ENCODE measurements at regions not wholly inside any gene's neighbourhood (a gene's known extent, or its start where the extent isn't known, plus 50 kb on each side); places are given as distances from the start of the nearest gene placed in this dataset.

DNA sequence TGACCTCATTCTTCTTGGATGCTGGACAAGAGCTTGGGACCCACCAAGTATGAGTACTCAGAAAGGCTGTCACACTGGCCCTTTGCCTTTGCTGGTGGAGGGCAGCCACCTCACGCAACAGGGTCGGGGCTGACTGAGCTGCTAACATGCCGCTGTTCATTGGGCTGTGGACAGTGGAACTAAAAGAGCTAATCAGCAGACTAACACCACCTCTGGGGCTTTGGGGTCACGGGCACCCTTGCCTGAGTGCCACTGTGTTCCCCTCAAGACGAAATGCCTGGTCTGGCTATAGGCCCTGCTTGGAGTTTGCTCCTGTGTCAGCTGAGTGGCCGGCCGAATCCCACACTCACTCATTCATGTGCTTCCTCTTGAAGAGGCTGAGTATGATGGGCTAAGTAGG, 559.6 kb downstream of the SPRY1 start:
- no peak overlapping the region for H3K27ac ChIP-seq
- TF ChIP-seq, protein P1, sequence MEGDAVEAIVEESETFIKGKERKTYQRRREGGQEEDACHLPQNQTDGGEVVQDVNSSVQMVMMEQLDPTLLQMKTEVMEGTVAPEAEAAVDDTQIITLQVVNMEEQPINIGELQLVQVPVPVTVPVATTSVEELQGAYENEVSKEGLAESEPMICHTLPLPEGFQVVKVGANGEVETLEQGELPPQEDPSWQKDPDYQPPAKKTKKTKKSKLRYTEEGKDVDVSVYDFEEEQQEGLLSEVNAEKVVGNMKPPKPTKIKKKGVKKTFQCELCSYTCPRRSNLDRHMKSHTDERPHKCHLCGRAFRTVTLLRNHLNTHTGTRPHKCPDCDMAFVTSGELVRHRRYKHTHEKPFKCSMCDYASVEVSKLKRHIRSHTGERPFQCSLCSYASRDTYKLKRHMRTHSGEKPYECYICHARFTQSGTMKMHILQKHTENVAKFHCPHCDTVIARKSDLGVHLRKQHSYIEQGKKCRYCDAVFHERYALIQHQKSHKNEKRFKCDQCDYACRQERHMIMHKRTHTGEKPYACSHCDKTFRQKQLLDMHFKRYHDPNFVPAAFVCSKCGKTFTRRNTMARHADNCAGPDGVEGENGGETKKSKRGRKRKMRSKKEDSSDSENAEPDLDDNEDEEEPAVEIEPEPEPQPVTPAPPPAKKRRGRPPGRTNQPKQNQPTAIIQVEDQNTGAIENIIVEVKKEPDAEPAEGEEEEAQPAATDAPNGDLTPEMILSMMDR (conservative IDR thresholded peaks at IDR 0.05): no peak

DNA sequence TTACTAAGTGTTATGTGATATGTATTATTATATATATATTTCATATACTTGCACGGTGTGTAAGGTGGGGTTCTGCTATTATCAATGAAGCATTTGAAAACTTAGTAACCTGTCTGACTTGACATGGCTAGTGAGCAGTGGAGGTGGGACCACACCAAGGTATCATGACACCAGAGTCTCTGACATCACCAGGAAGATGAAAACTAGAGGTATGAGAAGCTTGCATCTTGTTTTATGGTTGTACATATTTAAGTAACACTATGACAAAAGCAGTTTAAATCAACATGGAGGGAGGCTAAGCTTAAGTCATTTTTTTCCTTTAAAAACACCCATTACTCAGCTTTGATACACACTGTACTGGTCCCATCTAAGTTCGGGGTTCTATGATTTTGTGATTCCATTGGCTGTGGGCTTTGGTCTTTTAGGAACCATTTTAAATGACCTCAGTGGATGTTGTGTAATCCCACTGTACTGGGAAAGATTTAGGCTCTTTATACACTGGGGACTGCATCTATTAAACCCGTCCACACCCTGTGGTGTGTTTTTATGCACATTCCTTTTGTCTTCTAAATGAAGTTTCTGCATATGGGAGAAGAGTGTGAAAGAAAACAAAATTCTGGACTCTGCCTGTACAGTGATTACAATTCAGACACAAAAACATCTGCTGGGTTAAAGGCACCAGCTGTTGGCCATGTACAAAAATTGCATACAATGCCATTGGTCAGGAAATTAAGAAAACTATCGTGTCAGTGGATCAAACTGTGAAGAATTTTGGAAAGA, 570.6 kb downstream of the SPRY1 start:
- no peak overlapping the region for H3K27ac ChIP-seq
- TF ChIP-seq, protein P1 (conservative IDR thresholded peaks at IDR 0.05): no peak

DNA sequence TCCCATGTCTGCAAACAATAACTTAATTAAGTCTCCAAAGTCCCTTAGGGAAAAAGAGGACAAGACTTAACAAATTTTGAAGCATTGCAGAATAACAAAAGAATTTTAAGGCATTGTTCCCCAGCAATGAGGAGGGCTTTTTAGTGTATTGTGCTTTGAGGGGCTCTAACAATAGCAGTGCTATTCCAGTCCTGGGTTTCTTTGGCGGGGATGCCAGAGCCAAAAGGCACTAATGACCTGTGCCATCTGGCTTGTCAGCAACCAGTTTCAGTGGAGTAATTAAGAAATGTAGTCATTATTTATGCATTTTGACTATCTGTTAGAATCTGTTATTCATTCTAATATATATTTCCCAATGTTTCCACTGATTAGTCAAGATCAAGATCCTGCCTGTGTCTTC, 575.4 kb downstream of the SPRY1 start:
- TF ChIP-seq, protein P1 (conservative IDR thresholded peaks at IDR 0.05): no peak
- H3K27ac ChIP-seq: no peak overlapping the region

DNA sequence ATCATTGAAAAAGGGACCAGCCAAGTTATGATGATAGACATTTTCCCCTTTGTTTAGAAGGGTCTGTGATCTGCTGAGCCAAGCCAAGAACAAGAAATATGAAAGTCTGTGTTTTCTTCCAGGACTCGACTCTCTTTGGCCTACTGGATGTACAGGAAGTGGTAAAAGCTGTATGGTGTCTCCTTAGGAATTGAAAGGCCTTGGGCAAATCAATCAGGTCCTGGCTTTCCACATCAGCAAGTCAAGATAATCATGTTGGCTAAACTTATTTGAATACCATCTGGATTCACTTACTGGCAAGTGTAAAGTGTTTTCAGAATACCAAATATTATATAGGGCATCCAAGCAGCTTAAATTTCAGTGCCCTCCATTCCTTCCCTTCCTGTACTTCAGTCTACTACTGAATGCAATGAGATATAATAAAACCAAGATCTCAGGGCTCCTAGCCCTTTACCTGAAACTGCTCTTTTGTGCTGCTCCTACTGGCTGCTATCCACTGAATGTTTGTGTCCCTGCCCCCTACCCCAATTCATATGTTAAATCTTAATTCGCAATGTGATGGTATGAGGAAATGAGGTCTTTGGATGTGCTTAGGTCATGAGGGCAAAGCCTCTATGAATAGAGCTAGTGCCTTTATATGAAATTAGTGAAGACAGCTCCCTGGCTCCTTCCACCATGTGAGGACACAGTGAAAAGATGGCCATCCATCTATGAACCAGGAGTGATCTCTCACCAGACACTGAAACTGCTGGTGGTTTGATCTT, 578.0 kb downstream of the SPRY1 start:
- no peak overlapping the region for H3K27ac ChIP-seq

DNA sequence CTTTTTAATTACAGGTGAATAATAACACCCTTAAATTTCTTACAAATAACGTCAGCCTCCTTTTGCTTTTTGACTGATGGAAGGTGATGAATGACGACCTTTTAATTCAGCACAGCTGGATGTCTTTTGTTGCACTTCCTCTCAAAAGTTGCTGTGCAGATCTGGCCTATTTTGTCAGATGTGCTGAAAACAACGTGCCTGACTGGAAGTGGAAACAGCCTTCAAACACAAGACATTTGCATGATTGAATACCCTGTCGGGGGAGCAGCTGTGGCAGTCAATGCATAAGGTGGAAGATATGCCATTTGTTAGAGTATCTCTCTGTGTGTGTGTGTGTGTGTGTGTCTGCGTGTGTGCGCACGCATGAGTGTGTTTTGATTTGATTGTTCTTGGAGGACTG, 579.7 kb downstream of the SPRY1 start:
- TF ChIP-seq, protein P1 (conservative IDR thresholded peaks at IDR 0.05): no peak
- H3K27ac ChIP-seq: no peak overlapping the region

More for the DNA sequence above, 578.0 kb downstream of the SPRY1 start:
- TF ChIP-seq, protein P1 (conservative IDR thresholded peaks at IDR 0.05): no peak

DNA sequence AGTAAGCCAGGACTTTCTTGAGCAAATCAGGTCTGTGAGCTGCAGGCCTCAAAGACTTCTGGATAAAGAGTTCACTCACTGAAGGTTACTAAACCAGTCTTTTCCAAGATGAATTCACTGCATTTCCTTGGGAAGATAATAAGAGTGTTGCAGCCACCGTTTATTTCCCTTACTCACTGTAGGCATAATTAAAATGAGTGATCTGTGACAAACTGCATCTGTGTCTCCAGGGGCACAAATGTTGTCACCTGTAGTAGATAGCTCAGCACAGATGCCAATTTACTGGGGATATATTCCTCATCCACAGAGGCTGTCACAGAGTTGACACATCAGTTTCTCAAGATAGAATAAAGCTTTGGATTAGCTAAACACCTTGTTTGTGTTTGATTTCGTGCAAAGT, 580.2 kb downstream of the SPRY1 start:
- TF ChIP-seq, protein P1 (conservative IDR thresholded peaks at IDR 0.05): no peak
- no peak overlapping the region for H3K27ac ChIP-seq

DNA sequence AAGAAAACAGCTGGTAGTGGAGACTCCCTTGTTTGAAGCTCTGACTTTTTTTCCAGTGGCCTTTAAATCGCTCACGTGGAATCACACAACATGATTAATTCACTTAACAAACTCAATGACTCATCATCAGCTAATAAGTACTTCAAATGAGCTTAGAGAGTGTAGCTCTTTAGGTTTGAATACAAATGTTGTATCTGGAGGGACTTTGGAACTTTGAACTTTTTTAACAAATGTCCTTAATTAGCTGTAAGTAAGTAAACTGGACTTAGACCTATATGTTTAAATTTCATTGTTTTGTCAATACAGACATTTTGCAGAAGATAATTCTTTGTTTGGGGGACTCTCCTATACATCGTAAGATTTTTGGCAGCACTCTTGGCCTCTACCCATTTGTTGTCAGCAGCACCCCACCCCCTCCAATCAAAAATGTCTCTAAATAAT, 581.1 kb downstream of the SPRY1 start:
- H3K27ac ChIP-seq: no peak overlapping the region
- TF ChIP-seq, protein P1 (conservative IDR thresholded peaks at IDR 0.05): no peak
